PC-9 (cell line): ENCODE measurements at regions not wholly inside any gene's neighbourhood (a gene's known extent, or its start where the extent isn't known, plus 50 kb on each side); places are given as distances from the start of the nearest gene placed in this dataset.

Source experiments
- BruUV-seq: library from RNA; stranded (reverse); fragments of 400-500 nt; replicated peaks from 2 replicates; lab custom pipeline; 2021; lab: Mats Ljungman, UMichigan
- CTCF ChIA-PET: fragments of 300-600 bp; sonication (Branson Sonifier 250); formaldehyde crosslinking; loops from one replicate; lab custom pipeline; 2022; ENCODE audit warnings: antibody characterized with exemption; lab: Charles Lee
- POLR2A ChIA-PET: fragments of 300-600 bp; sonication (Branson Sonifier 250); formaldehyde crosslinking; loops from one replicate; lab custom pipeline; 2022; ENCODE audit warnings: antibody characterized with exemption; ENCODE audit not compliant: unreplicated experiment; lab: Charles Lee
- DNase-seq, 2 experiments: peaks; one replicate each; pipeline versions ENCODE4 v3.0.0 to v3.0.0-alpha.2; 2015 to 2022; ENCODE audit warnings: mixed read lengths in 1 of 2
- H2AFZ ChIP-seq: fragments of 200-600 bp; sonication (generic); 2 replicates; pipeline ENCODE4 v1.8.1; 2017; ENCODE audit warnings: antibody characterized with exemption
- H3F3A ChIP-seq: fragments of 200-600 bp; sonication (generic); 2 replicates; pipeline ENCODE4 v1.8.1; 2017; ENCODE audit warnings: antibody characterized with exemption, mild to moderate bottlenecking, low read depth; ENCODE audit not compliant: insufficient read depth
- H3K27ac ChIP-seq: fragments of 200-600 bp; sonication (generic); 2 replicates; pipeline ENCODE4 v1.6.1; 2016; ENCODE audit warnings: mixed run types
- H3K27me3 ChIP-seq: fragments of 200-600 bp; sonication (generic); 2 replicates; pipeline ENCODE4 v1.6.1; 2016; ENCODE audit warnings: low read depth, mixed run types; ENCODE audit not compliant: insufficient read depth
- H3K36me3 ChIP-seq: fragments of 200-600 bp; sonication (generic); 2 replicates; pipeline ENCODE4 v1.6.1; 2016; ENCODE audit warnings: low read depth, mixed run types
- H3K4me1 ChIP-seq: fragments of 200-600 bp; sonication (generic); replicated peaks from 2 replicates; pipeline ENCODE4 v1.6.1; 2016; ENCODE audit warnings: mixed run types; ENCODE audit not compliant: insufficient read depth
- H3K4me2 ChIP-seq: fragments of 200-600 bp; sonication (generic); 2 replicates; pipeline ENCODE4 v1.6.1; 2017; ENCODE audit warnings: mixed run types
- H3K4me3 ChIP-seq: fragments of 200-600 bp; sonication (generic); 2 replicates; pipeline ENCODE4 v1.6.1; 2016; ENCODE audit warnings: mixed run types
- H3K79me2 ChIP-seq: fragments of 200-600 bp; sonication (generic); 2 replicates; pipeline ENCODE4 v1.6.1; 2017; ENCODE audit warnings: low read depth, mixed run types
- H3K9me2 ChIP-seq: fragments of 200-600 bp; sonication (generic); 2 replicates; pipeline ENCODE4 v1.8.1; 2017; ENCODE audit warnings: mild to moderate bottlenecking; ENCODE audit not compliant: insufficient read depth
- H3K9me3 ChIP-seq: fragments of 200-600 bp; sonication (generic); 2 replicates; pipeline ENCODE4 v1.8.1; 2016; ENCODE audit warnings: low read depth; ENCODE audit not compliant: insufficient read depth
- H4K20me1 ChIP-seq: fragments of 200-600 bp; sonication (generic); 2 replicates; pipeline ENCODE4 v1.8.1; 2017; ENCODE audit not compliant: insufficient read depth
- EZH2 ChIP-seq: fragments of 200-600 bp; sonication (generic); IDR thresholded peaks from 2 replicates; pipeline ENCODE4 v1.8.0; 2017; ENCODE audit warnings: antibody characterized with exemption, low read depth
- intact Hi-C: fragments of 100-400 bp; cut with micrococcal nuclease; formaldehyde crosslinking; loops from one replicate; pipeline ENCODE4 v1.10.0; 2022; ENCODE audit not compliant: unreplicated experiment
- TF ChIP-seq, protein P1 (sequence below): fragments of 200-600 bp; sonication (generic); conservative IDR thresholded peaks from 2 replicates; pipeline ENCODE4 v1.6.1; 2017; ENCODE audit warnings: mixed run types, antibody characterized with exemption, mild to moderate bottlenecking, moderate library complexity

DNA sequence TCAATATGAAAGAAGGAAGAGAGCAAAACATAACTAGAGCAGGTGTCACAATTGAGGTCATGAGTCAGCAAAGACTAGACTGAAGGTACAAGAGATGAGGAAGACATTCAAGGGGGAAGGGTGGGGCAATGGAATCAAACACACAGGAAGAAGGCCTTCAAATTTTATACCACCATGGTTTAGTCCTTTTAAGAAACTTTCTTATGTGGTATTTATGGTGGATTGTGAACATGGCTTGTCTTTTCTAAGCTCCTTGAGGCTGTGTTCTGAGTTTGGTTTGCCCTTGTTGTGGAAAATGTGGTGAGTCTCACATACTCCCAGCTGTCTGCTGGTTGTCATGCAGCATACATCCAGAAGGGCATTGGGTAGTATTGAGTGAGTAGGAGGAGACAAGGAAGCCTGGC, 62.1 kb downstream of the NABP1 start:
- TF ChIP-seq, protein P1, sequence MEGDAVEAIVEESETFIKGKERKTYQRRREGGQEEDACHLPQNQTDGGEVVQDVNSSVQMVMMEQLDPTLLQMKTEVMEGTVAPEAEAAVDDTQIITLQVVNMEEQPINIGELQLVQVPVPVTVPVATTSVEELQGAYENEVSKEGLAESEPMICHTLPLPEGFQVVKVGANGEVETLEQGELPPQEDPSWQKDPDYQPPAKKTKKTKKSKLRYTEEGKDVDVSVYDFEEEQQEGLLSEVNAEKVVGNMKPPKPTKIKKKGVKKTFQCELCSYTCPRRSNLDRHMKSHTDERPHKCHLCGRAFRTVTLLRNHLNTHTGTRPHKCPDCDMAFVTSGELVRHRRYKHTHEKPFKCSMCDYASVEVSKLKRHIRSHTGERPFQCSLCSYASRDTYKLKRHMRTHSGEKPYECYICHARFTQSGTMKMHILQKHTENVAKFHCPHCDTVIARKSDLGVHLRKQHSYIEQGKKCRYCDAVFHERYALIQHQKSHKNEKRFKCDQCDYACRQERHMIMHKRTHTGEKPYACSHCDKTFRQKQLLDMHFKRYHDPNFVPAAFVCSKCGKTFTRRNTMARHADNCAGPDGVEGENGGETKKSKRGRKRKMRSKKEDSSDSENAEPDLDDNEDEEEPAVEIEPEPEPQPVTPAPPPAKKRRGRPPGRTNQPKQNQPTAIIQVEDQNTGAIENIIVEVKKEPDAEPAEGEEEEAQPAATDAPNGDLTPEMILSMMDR: no peak
- TF ChIP-seq EZH2: no peak
- CTCF ChIA-PET: no interaction called here
- Histone ChIP-seq H3K27ac (no peak overlapping the region), H3K4me3 (no peak overlapping the region), H3K27me3 (no peaks in the 10 kb centered on the region), H3K79me2 (no peaks in the 10 kb centered on the region), H4K20me1 (no peaks in the 10 kb centered on the region), H3K36me3 (no peaks in the 10 kb centered on the region), H3K9me3 (no peaks in the 10 kb centered on the region), H3F3A (no peaks in the 10 kb centered on the region), H3K9me2 (no peaks in the 10 kb centered on the region), H2AFZ (no peak overlapping the region), H3K4me2 (no peak overlapping the region), H3K4me1 (no peaks in the 10 kb centered on the region)
- POLR2A ChIA-PET: no interaction called here
- DNase-seq: no peak
- BruUV-seq: no TSS peak
- intact Hi-C loops: no loop called here

GRCh38 chr2:191740759-191741158, 62.8 kb downstream of the NABP1 start:
- no peak overlapping the region for H2AFZ ChIP-seq
- no peaks in the 10 kb centered on the region for H3K36me3 ChIP-seq
- no peaks in the 10 kb centered on the region for H4K20me1 ChIP-seq
- POLR2A ChIA-PET: no interaction called here
- CTCF ChIA-PET: no interaction called here
- H3K9me2 ChIP-seq: no peaks in the 10 kb centered on the region
- no peaks in the 10 kb centered on the region for H3F3A ChIP-seq
- intact Hi-C loops: no loop called here
- H3K4me2 ChIP-seq: no peak overlapping the region
- BruUV-seq: no TSS peak
- H3K4me3 ChIP-seq: no peak overlapping the region
- H3K4me1 ChIP-seq: no peaks in the 10 kb centered on the region
- DNase-seq: no peak
- TF ChIP-seq, protein P1: no peak
- no peak for TF ChIP-seq EZH2
- no peaks in the 10 kb centered on the region for H3K79me2 ChIP-seq
- no peaks in the 10 kb centered on the region for H3K27me3 ChIP-seq
- no peaks in the 10 kb centered on the region for H3K9me3 ChIP-seq
- no peak overlapping the region for H3K27ac ChIP-seq

DNA sequence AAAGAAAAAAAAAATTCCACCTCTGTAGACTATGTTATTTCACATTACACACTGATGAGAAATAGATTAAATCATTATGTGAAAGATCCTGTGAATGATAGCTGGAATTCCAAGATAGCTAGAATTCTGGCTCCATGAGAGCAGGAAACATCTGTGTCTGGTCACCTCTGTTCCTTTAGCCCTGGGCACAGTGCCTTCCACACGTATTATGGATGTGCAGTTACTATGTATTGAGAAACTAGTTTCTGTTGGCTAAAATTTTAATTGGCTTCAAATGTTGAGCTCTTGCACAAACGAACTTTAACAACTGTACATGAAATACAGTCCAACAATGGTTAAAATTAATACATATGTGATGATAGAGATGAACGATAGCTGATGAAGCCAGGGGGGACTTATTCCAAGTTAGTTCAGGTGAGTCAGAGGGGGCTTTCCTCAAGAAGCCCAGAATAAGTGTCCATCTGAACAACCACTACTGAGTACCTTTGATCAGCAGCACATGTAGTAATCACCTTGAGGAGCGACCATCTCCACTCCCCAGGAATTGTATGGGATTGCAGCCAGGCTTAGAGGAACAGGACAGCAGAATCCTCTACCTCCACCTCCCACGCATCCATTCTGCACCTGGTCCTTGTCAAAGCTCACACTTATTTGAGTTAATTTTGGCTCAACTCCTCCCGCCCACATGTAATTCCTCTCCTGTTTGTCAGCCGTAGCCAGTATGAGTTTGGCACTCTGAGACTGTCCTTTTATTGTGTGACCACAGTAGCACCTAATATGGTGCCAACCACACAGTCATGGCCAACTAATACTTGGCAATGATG, 68.6 kb downstream of the NABP1 start:
- Histone ChIP-seq H2AFZ (no peak overlapping the region), H3K9me2 (no peaks in the 10 kb centered on the region), H3K27ac (no peak overlapping the region), H3K27me3 (no peaks in the 10 kb centered on the region), H3K79me2 (no peaks in the 10 kb centered on the region), H3K36me3 (no peaks in the 10 kb centered on the region), H3K4me2 (no peak overlapping the region), H3K4me1 (no peaks in the 10 kb centered on the region), H3F3A (no peaks in the 10 kb centered on the region), H3K9me3 (no peaks in the 10 kb centered on the region), H3K4me3 (no peak overlapping the region), H4K20me1 (no peaks in the 10 kb centered on the region)
- TF ChIP-seq, protein P1: no peak
- TF ChIP-seq EZH2: no peak
- ChIA-PET POLR2A (no interaction called here), CTCF (no interaction called here)
- no peak for DNase-seq
- intact Hi-C loops: no loop called here
- no TSS peak for BruUV-seq
